Suprapubic skin (tissue), 4 donors: ENCODE measurements at regions not wholly inside any gene's neighbourhood (a gene's known extent, or its start where the extent isn't known, plus 50 kb on each side); places are given as distances from the start of the nearest gene placed in this dataset.

ENCODE experiments used
- EP300 ChIP-seq: sonication (generic); formaldehyde crosslinking; IDR thresholded peaks from one replicate; pipeline ENCODE4 v1.6.1; 2017; ENCODE audit warnings: antibody characterized with exemption
- POLR2A ChIP-seq, 2 donors: fragments of 450-650 bp; IDR thresholded peaks; one replicate each; pipeline ENCODE4 v1.6.1; 2017; ENCODE audit warnings: antibody characterized with exemption in 2 of 2, mild to moderate bottlenecking in 2 of 2, moderate library complexity in 2 of 2
- POLR2AphosphoS5 ChIP-seq, 3 donors: sonication (generic); formaldehyde crosslinking; IDR thresholded peaks; one replicate each; pipeline ENCODE4 v1.6.1; 2017; ENCODE audit warnings: antibody characterized with exemption in 3 of 3
- TF ChIP-seq, protein P1 (sequence below), 2 donors: fragments of 200-600 bp in 1 of 2; fragments of 450-650 bp in 1 of 2; sonication (generic) in 1 of 2; IDR thresholded peaks; one replicate each; pipeline ENCODE4 v1.5.1; 2016 to 2019; ENCODE audit warnings: antibody characterized with exemption in 2 of 2, mild to moderate bottlenecking in 1 of 2, moderate library complexity in 1 of 2

DNA sequence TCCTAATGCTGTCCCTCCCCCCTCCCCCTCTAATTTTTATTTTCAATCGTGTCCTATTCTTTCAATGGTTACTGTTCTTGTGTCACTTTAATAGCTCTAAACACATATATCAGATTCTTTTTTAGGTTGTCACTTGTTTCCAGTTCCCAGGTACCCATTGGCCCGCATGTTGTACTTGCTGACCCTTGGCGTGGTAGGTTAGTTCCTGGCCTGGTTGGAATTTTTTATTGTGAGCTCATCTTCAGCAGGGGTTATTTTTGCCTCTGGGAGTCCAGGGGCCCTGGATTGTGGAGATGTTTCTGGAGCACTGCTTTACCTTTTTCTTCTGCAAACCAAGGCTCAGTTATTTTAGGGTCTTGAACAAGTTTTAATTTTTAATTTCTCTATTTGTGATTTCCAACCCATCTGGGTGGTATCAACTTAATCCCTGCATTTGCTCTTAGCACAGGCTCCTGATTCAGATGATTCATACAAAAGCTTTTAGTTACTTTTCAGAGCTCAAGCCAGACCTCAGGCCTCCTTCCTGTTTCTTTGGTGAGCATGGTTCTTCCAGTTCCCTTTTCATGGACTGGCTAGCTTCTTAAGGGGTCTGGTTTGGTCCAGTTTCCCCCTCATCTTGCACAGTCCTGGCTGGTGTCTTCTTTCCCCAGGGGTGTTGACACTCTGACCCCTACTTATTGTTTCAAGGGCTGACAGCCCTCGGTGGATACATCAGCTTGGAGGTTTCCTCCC, 220.5 kb downstream of the TM9SF2 start:
- no peak for TF ChIP-seq POLR2A (IDR thresholded peaks at IDR 0.05)
- TF ChIP-seq POLR2AphosphoS5 (IDR thresholded peaks at IDR 0.05) = no peak
- TF ChIP-seq, protein P1, sequence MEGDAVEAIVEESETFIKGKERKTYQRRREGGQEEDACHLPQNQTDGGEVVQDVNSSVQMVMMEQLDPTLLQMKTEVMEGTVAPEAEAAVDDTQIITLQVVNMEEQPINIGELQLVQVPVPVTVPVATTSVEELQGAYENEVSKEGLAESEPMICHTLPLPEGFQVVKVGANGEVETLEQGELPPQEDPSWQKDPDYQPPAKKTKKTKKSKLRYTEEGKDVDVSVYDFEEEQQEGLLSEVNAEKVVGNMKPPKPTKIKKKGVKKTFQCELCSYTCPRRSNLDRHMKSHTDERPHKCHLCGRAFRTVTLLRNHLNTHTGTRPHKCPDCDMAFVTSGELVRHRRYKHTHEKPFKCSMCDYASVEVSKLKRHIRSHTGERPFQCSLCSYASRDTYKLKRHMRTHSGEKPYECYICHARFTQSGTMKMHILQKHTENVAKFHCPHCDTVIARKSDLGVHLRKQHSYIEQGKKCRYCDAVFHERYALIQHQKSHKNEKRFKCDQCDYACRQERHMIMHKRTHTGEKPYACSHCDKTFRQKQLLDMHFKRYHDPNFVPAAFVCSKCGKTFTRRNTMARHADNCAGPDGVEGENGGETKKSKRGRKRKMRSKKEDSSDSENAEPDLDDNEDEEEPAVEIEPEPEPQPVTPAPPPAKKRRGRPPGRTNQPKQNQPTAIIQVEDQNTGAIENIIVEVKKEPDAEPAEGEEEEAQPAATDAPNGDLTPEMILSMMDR (IDR thresholded peaks at IDR 0.05) = no peak
- no peak for TF ChIP-seq EP300
